Stomach (tissue), 8 donors: ENCODE measurements at regions not wholly inside any gene's neighbourhood (a gene's known extent, or its start where the extent isn't known, plus 50 kb on each side); places are given as distances from the start of the nearest gene placed in this dataset.
"Not testable (repeated sequence)": the region's sequence is repeated elsewhere in the genome, so short reads cannot be mapped to it uniquely, and the experiment has no call there.

Source experiments
- DNase-seq, 2 donors: peaks; one replicate each; pipeline versions ENCODE4 v3.0.0 to v3.0.0-alpha.2; 2013 to 2019
- H3K27ac ChIP-seq, 5 donors: fragments of 200-600 bp in 4 of 5; sonication (generic) in 4 of 5; one replicate each; pipeline ENCODE4 v1.5.1; 2013 to 2019; ENCODE audit warnings: mild to moderate bottlenecking in 1 of 5, moderate library complexity in 1 of 5
- H3K27me3 ChIP-seq, 3 donors: fragments of 200-600 bp; sonication (generic); one replicate each; pipeline ENCODE4 v1.5.1; 2017 to 2019; ENCODE audit warnings: mixed run types in 1 of 3
- H3K36me3 ChIP-seq, 4 donors: fragments of 200-600 bp; sonication (generic); 1 replicate in 3 of 4; 2 replicates in 1 of 4; pipeline ENCODE4 v1.5.1; 2016 to 2019
- H3K4me1 ChIP-seq, 4 donors: fragments of 200-600 bp; sonication (generic); one replicate each; pipeline ENCODE4 v1.5.1; 2016 to 2019
- H3K4me3 ChIP-seq, 4 donors: fragments of 200-600 bp; sonication (generic) in 3 of 4; one replicate each; pipeline ENCODE4 v1.5.1; 2016 to 2019; ENCODE audit warnings: mild to moderate bottlenecking in 1 of 4
- H3K9me3 ChIP-seq, 4 donors: fragments of 200-600 bp; sonication (generic); one replicate each; pipeline ENCODE4 v1.5.1; 2016 to 2019
- CTCF ChIP-seq, 7 experiments: fragments of 450-650 bp in 4 of 7; fragments of 200-600 bp in 3 of 7; sonication (generic) in 3 of 7; IDR thresholded peaks; one replicate each; pipeline ENCODE4 v1.5.1; 2016 to 2019; ENCODE audit warnings: antibody characterized with exemption in 7 of 7, control low read depth in 2 of 7, mild to moderate bottlenecking in 1 of 7
- EP300 ChIP-seq: sonication (generic); formaldehyde crosslinking; IDR thresholded peaks from one replicate; pipeline ENCODE4 v1.6.1; 2017; ENCODE audit warnings: antibody characterized with exemption
- POLR2A ChIP-seq, 4 donors: fragments of 450-650 bp; IDR thresholded peaks; one replicate each; pipeline ENCODE4 v1.6.1; 2016; ENCODE audit warnings: antibody characterized with exemption in 4 of 4, control low read depth in 2 of 4, mild to moderate bottlenecking in 1 of 4, moderate library complexity in 1 of 4
- POLR2AphosphoS5 ChIP-seq, 3 donors: sonication (generic); formaldehyde crosslinking; IDR thresholded peaks; one replicate each; pipeline ENCODE4 v1.6.1; 2016; ENCODE audit warnings: antibody characterized with exemption in 3 of 3
- WGBS, 5 donors: extraction: QIAGEN DNeasy Blood & Tissue Kit in 3 of 5; methylation state at CpG; one replicate each; pipeline versions ENCODE4 v1.1.5 to v1.1.7; 2013 to 2018; 5-methylcytosine and 5-hydroxymethylcytosine counted together
- intact Hi-C: fragments of 100-400 bp; cut with DNase I; formaldehyde crosslinking; loops from one replicate; pipeline ENCODE4 v1.15.1; 2023; ENCODE audit warnings: low total_unique reads
- donor health status: healthy with polysubstance abuse.
- donor health status: Bipolar disorder and iron deficiency.
- donor health status: healthy.

GRCh38 chr16:87119748-87120147 is 197.4 kb downstream of the C16orf95 start:
- Histone ChIP-seq H3K4me1 (no peaks in the 10 kb centered on the region), H3K4me3 (no peak overlapping the region), H3K36me3 (no peaks in the 10 kb centered on the region), H3K9me3 (peaks cover 0 to 10% (median 9%) of the 10 kb centered on the region in 4 donors), H3K27ac (no peak overlapping the region), H3K27me3 (peaks cover 0 to 52% (median 5%) of the 10 kb centered on the region in 3 donors)
- WGBS, 5 donors = 83 to 89% (median 87%) methylated on average over 9 of the region's 9 CpGs
- TF ChIP-seq POLR2AphosphoS5 (IDR thresholded peaks at IDR 0.05) (no peak), CTCF (IDR thresholded peaks at IDR 0.05) (no peak), POLR2A (IDR thresholded peaks at IDR 0.05) (no peak), EP300 (no peak)
- intact Hi-C loops = no loop called here
- DNase-seq = no peak

- 48 to 63% (median 55%) methylated on average over 4 of the region's 4 CpGs for WGBS, 5 donors
- DNase-seq = no peak
- H3K4me1 ChIP-seq = peaks cover 0 to 11% (median 3%) of the 10 kb centered on the region in 4 donors
- peaks cover 0 to 10% (median 9%) of the 10 kb centered on the region in 4 donors for H3K9me3 ChIP-seq
- no peaks in the 10 kb centered on the region for H3K36me3 ChIP-seq
- intact Hi-C loops = no loop called here
- H3K4me3 ChIP-seq = no peak overlapping the region
- H3K27me3 ChIP-seq = peaks cover 0 to 54% (median 5%) of the 10 kb centered on the region in 3 donors
- TF ChIP-seq POLR2AphosphoS5 (IDR thresholded peaks at IDR 0.05) (no peak), CTCF (IDR thresholded peaks at IDR 0.05) (no peak), POLR2A (IDR thresholded peaks at IDR 0.05) (no peak), EP300 (no peak)
- no peak overlapping the region for H3K27ac ChIP-seq
Measured at GRCh38 chr16:87121816-87122215, 195.4 kb downstream of the C16orf95 start.

GRCh38 chr16:87123356-87124001 is 193.7 kb downstream of the C16orf95 start:
- H3K9me3 ChIP-seq = peaks cover 0 to 10% (median 9%) of the 10 kb centered on the region in 4 donors
- H3K4me3 ChIP-seq = no peak overlapping the region
- TF ChIP-seq EP300 (no peak), POLR2A (IDR thresholded peaks at IDR 0.05) (no peak), CTCF (IDR thresholded peaks at IDR 0.05) (no peak), POLR2AphosphoS5 (IDR thresholded peaks at IDR 0.05) (no peak)
- peaks cover 0 to 19% (median 11%) of the 10 kb centered on the region in 4 donors for H3K4me1 ChIP-seq
- 91 to 97% (median 94%) methylated on average over 10 to 12 of the region's 12 CpGs for WGBS, 5 donors
- no peaks in the 10 kb centered on the region for H3K36me3 ChIP-seq
- intact Hi-C loops = no loop called here
- no peak for DNase-seq
- H3K27me3 ChIP-seq = peaks cover 0 to 53% (median 3%) of the 10 kb centered on the region in 3 donors
- no peak overlapping the region for H3K27ac ChIP-seq

GRCh38 chr16:87124405-87124804 is 192.8 kb downstream of the C16orf95 start:
- intact Hi-C loops, DNase-seq, H3K27ac ChIP-seq, H3K4me3 ChIP-seq, H3K36me3 ChIP-seq: not testable (repeated sequence)
- 84 to 97% (median 94%) methylated on average over 9 of the region's 9 CpGs for WGBS, 5 donors
- Histone ChIP-seq H3K9me3 (peaks cover 0 to 18% (median 16%) of the 10 kb centered on the region in 4 donors), H3K4me1 (peaks cover 0 to 19% (median 11%) of the 10 kb centered on the region in 4 donors), H3K27me3 (peaks cover 0 to 52% (median 3%) of the 10 kb centered on the region in 3 donors)
